Transverse colon (tissue), 4 donors: ENCODE measurements at regions not wholly inside any gene's neighbourhood (a gene's known extent, or its start where the extent isn't known, plus 50 kb on each side); places are given as distances from the start of the nearest gene placed in this dataset.

ENCODE experiments used
- DNase-seq: peaks from one replicate; pipeline ENCODE4 v3.0.0-alpha.2; 2019
- H3K27ac ChIP-seq, 4 donors: fragments of 200-600 bp; sonication (generic); 2 replicates each; pipeline ENCODE4 v1.5.1; 2016 to 2018; ENCODE audit warnings: inconsistent platforms in 4 of 4
- H3K27me3 ChIP-seq: fragments of 200-600 bp; sonication (generic); 2 replicates; pipeline ENCODE4 v1.5.1; 2017; ENCODE audit warnings: inconsistent platforms
- H3K36me3 ChIP-seq, 4 donors: fragments of 200-600 bp; sonication (generic); 2 replicates each; pipeline ENCODE4 v1.5.1; 2017 to 2019; ENCODE audit warnings: inconsistent platforms in 4 of 4
- H3K4me1 ChIP-seq, 4 donors: fragments of 200-600 bp; sonication (generic); 2 replicates each; pipeline ENCODE4 v1.5.1; 2017 to 2020; ENCODE audit warnings: inconsistent platforms in 4 of 4
- H3K4me3 ChIP-seq, 4 donors: fragments of 200-600 bp; sonication (generic); 1 replicate in 1 of 4; 2 replicates in 3 of 4; pipeline versions ENCODE4 v1.5.1 to v1.6.1; 2017 to 2019; ENCODE audit warnings: inconsistent platforms in 4 of 4
- H3K9me3 ChIP-seq, 2 donors: fragments of 200-600 bp; sonication (generic); 2 replicates each; pipeline ENCODE4 v1.5.1; 2017 to 2019; ENCODE audit warnings: inconsistent platforms in 2 of 2
- EP300 ChIP-seq: sonication (generic); formaldehyde crosslinking; IDR thresholded peaks from one replicate; pipeline ENCODE4 v1.6.1; 2017; ENCODE audit warnings: antibody characterized with exemption, low read depth
- POLR2A ChIP-seq: fragments of 450-650 bp; IDR thresholded peaks from one replicate; pipeline ENCODE4 v1.6.1; 2016; ENCODE audit warnings: antibody characterized with exemption, mild to moderate bottlenecking, moderate library complexity
- POLR2AphosphoS5 ChIP-seq, 3 donors: sonication (generic); formaldehyde crosslinking; IDR thresholded peaks; one replicate each; pipeline ENCODE4 v1.6.1; 2016; ENCODE audit warnings: antibody characterized with exemption in 3 of 3
- WGBS, 2 donors: methylation state at CpG; one replicate each; pipeline ENCODE4 v1.1.5; 2018; ENCODE audit warnings: low coverage in 1 of 2; 5-methylcytosine and 5-hydroxymethylcytosine counted together
- in situ Hi-C, 4 donors: fragments of 200-750 bp; cut with MboI; loops; one replicate each; pipeline versions ENCODE4 v1.15.0 to v1.15.1; 2017; ENCODE audit warnings: low sequenced_read_pairs in 3 of 4, low pct_ligation_motif_present in 1 of 4, low pct_unique_long_range_greater_than_20kb in 1 of 4
- intact Hi-C: fragments of 100-400 bp; cut with DNase I; formaldehyde crosslinking; loops from one replicate; pipeline ENCODE4 v1.15.1; 2023; ENCODE audit warnings: low total_unique reads
- TF ChIP-seq, protein P1 (sequence below), 5 experiments: fragments of 200-600 bp in 3 of 5; fragments of 450-650 bp in 2 of 5; sonication (generic) in 3 of 5; IDR thresholded peaks; 1 replicate in 2 of 5; 2 replicates in 3 of 5; pipeline ENCODE4 v1.5.1; 2016 to 2017; ENCODE audit warnings: antibody characterized with exemption in 5 of 5, inconsistent platforms in 3 of 5, mild to moderate bottlenecking in 2 of 5, moderate library complexity in 1 of 5

GRCh38 chr3:40980467-40980866 is 218.8 kb upstream of the CTNNB1 start:
- Histone ChIP-seq H3K36me3 (no peaks in the 10 kb centered on the region), H3K27ac (no peak overlapping the region), H3K9me3 (no peaks in the 10 kb centered on the region), H3K4me3 (no peak overlapping the region), H3K27me3 (no peaks in the 10 kb centered on the region), H3K4me1 (peaks cover 0 to 10% (median 0%) of the 10 kb centered on the region in 4 donors)
- intact Hi-C loops (no loop called here), in situ Hi-C loops (loop anchor here in 1 of 4 donors (25.0 kb wide), 1 partner anchor 393 kb away; no protein-coding TSS in a partner anchor)
- DNase-seq = no peak
- 78 to 84% methylated on average over 3 to 4 of the region's 4 CpGs for WGBS, 2 donors
- TF ChIP-seq POLR2A (no peak), POLR2AphosphoS5 (IDR thresholded peaks at IDR 0.05) (no peak), EP300 (no peak)
- TF ChIP-seq, protein P1, sequence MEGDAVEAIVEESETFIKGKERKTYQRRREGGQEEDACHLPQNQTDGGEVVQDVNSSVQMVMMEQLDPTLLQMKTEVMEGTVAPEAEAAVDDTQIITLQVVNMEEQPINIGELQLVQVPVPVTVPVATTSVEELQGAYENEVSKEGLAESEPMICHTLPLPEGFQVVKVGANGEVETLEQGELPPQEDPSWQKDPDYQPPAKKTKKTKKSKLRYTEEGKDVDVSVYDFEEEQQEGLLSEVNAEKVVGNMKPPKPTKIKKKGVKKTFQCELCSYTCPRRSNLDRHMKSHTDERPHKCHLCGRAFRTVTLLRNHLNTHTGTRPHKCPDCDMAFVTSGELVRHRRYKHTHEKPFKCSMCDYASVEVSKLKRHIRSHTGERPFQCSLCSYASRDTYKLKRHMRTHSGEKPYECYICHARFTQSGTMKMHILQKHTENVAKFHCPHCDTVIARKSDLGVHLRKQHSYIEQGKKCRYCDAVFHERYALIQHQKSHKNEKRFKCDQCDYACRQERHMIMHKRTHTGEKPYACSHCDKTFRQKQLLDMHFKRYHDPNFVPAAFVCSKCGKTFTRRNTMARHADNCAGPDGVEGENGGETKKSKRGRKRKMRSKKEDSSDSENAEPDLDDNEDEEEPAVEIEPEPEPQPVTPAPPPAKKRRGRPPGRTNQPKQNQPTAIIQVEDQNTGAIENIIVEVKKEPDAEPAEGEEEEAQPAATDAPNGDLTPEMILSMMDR (IDR thresholded peaks at IDR 0.05) = no peak

- 80% methylated on average over 2 of the region's 2 CpGs; no CpG with 5 or more reads in 1 of the 2 donors for WGBS, 2 donors
- no peaks in the 10 kb centered on the region for H3K36me3 ChIP-seq
- in situ Hi-C loops (loop anchor here in 1 of 4 donors (25.0 kb wide), 1 partner anchor 398 kb away; no protein-coding TSS in a partner anchor), intact Hi-C loops (no loop called here)
- no peaks in the 10 kb centered on the region for H3K4me1 ChIP-seq
- TF ChIP-seq EP300 (no peak), POLR2AphosphoS5 (IDR thresholded peaks at IDR 0.05) (no peak), POLR2A (no peak)
- TF ChIP-seq, protein P1 (IDR thresholded peaks at IDR 0.05) = no peak
- H3K27me3 ChIP-seq = no peaks in the 10 kb centered on the region
- DNase-seq = peak; percentile 21
- H3K9me3 ChIP-seq = no peaks in the 10 kb centered on the region
- no peak overlapping the region for H3K27ac ChIP-seq
- no peak overlapping the region for H3K4me3 ChIP-seq
Measured at GRCh38 chr3:40985195-40985594, 214.1 kb upstream of the CTNNB1 start.

DNA sequence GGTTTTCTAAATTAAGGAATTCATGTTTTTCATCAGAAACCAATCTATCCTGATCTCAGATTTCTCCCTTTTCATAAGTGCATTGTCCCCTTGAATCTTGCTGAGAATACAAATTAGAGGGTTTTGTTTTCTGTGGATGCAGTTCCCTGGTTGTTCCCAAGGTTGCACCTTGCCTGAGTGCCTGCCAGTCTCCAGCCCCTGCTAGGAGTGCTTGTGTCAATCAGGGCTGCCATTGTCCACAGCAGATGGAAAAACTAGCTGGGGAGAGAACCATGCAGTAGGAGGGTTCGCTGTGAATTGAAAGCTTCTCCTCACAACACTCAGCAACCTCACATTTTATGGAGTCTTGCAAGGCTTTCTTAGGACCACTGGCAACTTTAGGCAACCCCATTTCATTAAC is 210.8 kb upstream of the CTNNB1 start:
- in situ Hi-C loops (loop anchor here in 1 of 4 donors (25.0 kb wide), 1 partner anchor 401 kb away; no protein-coding TSS in a partner anchor), intact Hi-C loops (no loop called here)
- Histone ChIP-seq H3K4me3 (no peak overlapping the region), H3K27ac (no peak overlapping the region), H3K27me3 (no peaks in the 10 kb centered on the region), H3K36me3 (no peaks in the 10 kb centered on the region), H3K4me1 (no peaks in the 10 kb centered on the region), H3K9me3 (no peaks in the 10 kb centered on the region)
- DNase-seq = no peak
- 94% methylated on average over 1 of the region's 1 CpG; no CpG with 5 or more reads in 1 of the 2 donors for WGBS, 2 donors
- TF ChIP-seq POLR2A = no peak
- TF ChIP-seq POLR2AphosphoS5 (IDR thresholded peaks at IDR 0.05) = no peak
- TF ChIP-seq EP300 = no peak
- TF ChIP-seq, protein P1 (IDR thresholded peaks at IDR 0.05) = no peak

DNA sequence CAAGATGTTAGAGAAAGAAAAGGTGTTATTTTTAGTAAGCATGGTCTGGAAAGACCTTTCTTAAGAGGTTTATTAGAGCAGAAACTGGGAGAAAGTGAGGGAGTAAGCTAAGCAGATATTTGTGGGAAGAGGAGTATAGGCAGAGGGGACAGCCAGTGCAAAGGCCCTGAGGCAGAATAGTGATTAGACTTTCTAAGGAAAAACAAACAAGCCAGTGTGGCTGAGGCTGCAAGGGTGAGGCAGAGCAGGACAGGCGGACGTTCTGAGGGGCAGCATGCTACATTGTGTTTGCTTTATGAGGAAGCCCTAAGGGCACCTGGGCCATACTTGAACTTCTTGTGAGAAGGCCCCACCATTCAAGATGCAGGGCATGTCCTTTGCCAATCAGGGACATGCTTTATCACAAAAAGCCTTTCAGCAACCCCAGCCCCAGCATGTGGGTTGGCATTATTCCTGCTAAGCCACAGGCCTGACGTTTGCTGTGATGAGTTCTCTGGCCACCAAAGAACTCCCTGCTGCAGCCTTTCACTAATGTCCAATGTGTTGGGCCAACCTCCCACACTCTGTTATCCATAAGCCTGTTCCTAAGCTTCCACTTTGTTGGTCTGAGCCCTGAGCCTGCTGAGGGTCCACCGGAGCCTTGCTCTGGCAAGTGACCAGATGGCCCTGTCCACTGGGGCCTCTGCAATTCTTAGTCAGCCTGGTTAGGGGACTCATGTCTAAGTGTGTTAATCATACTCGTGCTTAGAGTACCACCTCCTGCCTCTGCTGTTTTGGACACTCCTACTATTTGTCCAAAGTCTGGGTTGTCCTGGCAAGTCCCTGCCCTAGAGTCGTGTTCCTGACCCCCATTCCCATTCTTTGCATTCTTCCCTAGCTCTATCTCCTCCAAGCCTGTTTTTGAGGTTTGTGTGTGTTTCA is 209.9 kb upstream of the CTNNB1 start:
- Histone ChIP-seq H3K9me3 (no peaks in the 10 kb centered on the region), H3K36me3 (no peaks in the 10 kb centered on the region), H3K4me1 (no peaks in the 10 kb centered on the region), H3K27me3 (no peaks in the 10 kb centered on the region), H3K4me3 (no peak overlapping the region), H3K27ac (no peak overlapping the region)
- intact Hi-C loops (no loop called here), in situ Hi-C loops (loop anchor here in 1 of 4 donors (25.0 kb wide), 1 partner anchor 402 kb away; no protein-coding TSS in a partner anchor)
- 75 to 100% methylated on average over 1 to 6 of the region's 6 CpGs for WGBS, 2 donors
- TF ChIP-seq, protein P1 (IDR thresholded peaks at IDR 0.05) = no peak
- no peak for TF ChIP-seq EP300
- TF ChIP-seq POLR2AphosphoS5 (IDR thresholded peaks at IDR 0.05) = no peak
- no peak for TF ChIP-seq POLR2A
- DNase-seq = no peak
